Skin epidermis (tissue), 12 donors: ENCODE measurements at regions not wholly inside any gene's neighbourhood (a gene's known extent, or its start where the extent isn't known, plus 50 kb on each side); places are given as distances from the start of the nearest gene placed in this dataset.

ENCODE experiments used
- H3K27ac ChIP-seq, 21 experiments: fragments of 200-600 bp; sonication (generic) in 11 of 21; one replicate each; pipeline ENCODE4 v1.5.0; 2020; ENCODE audit warnings: mild to moderate bottlenecking in 3 of 21, inconsistent platforms in 2 of 21, moderate library complexity in 2 of 21
- H3K4me3 ChIP-seq, 7 experiments: fragments of 200-600 bp; sonication (generic) in 2 of 7; one replicate each; pipeline ENCODE4 v1.5.0; 2020; ENCODE audit warnings: inconsistent platforms in 2 of 7, mild to moderate bottlenecking in 2 of 7, moderate library complexity in 1 of 7

DNA sequence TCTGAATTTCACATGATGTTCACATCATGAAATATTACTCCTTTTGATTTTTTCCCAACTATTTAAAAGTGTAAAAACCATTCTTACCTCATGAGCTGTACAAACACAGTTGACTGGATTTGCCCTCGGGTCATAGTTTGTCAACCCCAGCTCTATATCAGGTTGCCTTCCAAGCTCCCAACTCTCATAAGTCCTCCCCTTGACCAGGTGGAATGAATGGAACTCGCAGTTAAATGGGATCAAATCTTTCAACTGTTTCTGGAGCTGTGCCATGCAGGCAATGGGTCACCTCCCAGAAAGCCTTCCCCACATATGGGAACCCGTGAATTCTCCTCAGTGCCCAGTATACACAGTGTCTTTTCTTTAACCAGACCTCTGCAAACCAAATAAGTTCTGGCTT is 169.8 kb upstream of the FOXD3 start:
- no peak overlapping the region for H3K27ac ChIP-seq
- no peak overlapping the region for H3K4me3 ChIP-seq

DNA sequence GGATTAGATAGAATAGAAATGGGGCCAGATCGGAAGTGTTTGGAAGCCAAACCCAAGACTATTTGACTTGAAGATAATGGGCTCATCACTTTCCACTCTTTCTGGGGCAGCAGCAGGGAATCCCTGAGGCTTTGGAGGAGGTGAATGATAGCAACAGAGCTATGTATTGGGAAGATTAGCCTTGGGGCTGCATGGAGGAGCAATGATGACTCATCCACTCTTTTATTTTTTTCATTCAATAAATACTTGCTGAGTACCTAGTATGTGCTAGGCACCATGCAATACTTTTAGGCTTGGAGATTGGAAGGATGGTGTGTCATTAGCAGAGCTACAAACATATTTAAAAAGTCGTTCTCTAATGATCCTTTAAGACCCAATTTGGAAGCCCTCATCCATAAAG is 166.9 kb upstream of the FOXD3 start:
- no peak overlapping the region for H3K4me3 ChIP-seq
- H3K27ac ChIP-seq, result no peak overlapping the region

DNA sequence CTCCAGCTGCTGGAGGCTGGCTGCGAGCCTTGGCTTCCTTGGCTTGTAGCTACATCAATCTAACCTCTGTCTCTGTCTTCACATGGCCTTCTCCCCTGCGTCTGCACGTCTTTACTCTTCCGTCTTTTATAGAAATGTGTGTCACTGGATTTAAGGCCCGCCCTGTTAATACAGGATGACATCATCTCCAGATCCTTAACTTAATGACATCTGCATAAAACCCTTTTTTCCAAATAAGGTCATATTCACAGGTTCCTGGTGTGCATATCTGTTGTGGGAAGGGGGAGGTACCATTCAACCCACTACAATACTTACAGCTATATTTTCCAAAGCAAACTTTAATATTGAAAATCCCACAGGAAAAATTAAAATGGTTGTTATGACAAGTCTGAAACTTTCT is 165.3 kb upstream of the FOXD3 start:
- no peak overlapping the region for H3K4me3 ChIP-seq

DNA sequence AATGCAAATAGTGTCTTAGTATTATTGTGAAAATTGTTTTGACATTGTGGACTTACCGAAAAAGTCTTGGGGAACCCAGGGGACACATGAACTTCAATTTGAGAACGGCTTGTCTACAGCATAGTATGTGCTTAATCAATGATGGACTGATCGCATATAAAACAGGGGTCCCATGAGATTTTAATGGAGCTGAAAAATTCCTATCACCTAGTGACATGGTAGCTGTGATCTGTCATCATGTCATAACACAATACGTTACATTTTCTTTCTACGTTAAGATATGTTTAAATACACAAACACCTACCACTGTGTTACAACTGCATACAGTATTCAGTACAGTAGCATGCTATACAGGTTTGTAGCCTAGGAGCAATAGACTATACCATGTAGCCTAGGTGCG is 153.3 kb upstream of the FOXD3 start:
- H3K27ac ChIP-seq, result no peak overlapping the region
- no peak overlapping the region for H3K4me3 ChIP-seq

More for the DNA sequence above, 165.3 kb upstream of the FOXD3 start:
- H3K27ac ChIP-seq, result no peak overlapping the region

DNA sequence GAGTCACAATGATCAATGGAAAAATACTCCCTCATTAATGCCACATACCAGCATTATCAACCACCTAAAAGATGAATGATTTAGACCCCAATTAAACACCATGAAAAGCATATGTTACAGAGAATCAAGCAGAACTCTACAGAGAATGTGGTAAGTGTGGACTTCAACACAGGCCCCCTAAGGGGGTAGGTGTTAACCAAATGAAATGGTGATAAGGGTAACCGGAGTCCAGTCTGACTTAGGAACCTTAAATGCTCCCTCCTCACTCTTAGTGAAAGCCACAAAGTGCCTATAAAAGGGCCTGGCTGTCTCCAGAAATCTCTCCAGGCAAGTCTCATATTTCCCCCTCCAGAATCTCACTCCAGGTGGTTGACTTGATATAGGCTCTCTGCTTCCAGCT is 149.2 kb upstream of the FOXD3 start:
- no peak overlapping the region for H3K4me3 ChIP-seq

DNA sequence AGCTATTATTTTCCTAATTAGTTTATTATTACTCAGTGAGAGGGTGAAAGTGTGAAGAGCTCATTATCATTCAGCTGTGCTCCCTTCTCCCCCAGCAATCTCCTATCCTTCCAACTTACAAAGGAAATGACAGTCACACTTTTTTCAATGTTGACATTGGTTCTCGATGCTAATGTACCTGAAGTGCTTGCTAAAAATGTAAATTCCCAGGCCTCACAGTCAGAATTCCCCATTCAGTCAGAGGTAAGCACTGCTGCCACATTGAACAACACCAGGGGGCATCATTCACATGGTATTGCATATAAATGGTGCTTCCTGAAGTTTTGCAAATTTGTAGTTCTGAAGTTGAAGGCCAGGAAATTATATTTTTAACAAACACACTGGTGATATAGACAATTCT is 132.7 kb upstream of the FOXD3 start:
- Histone ChIP-seq H3K27ac (no peak overlapping the region), H3K4me3 (no peak overlapping the region)

More for the DNA sequence above, 149.2 kb upstream of the FOXD3 start:
- H3K27ac ChIP-seq, result no peak overlapping the region

DNA sequence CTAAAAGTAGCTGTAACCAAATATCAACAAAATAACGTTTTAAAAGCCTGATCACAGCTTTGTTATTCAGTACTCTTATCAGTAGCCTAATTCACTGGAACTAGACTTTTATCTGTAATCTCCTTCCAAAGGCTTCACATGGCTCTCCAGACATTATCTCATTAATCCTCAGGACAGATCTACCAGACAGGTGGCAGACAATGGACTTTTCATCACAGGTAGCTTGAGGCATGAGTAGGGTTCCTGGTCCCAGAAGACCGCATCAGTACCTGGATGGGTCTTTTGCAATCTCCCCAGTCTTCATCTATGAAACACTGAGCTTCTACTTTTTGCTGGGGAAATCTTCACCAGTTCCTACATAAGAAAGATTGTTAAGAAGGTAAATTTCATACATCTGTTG is 132.2 kb upstream of the FOXD3 start:
- Histone ChIP-seq H3K4me3 (no peak overlapping the region), H3K27ac (no peak overlapping the region)

DNA sequence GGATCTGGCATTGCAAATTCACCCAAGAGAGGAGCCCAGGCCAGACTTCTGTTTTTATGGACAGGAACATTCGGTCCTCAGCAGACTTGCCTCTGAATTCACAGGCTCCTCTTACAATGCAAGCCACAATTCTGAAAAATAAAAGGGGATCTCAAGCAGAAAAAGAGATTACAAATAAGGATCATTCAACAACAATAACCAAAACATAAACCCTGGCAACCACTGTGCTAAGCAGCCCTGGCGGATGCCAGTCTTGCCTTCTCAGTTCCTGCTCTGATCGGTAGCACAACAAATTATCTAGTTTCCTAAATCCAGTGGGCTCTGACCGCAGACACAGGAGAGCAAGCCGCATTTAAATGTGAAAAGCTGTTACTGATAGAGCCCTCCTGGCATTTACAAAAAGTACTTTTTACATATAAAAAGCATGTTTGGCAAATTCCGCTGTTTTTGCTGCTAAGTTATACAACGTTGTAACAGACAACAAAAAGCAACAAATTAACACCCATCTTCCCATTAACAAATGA is 123.4 kb upstream of the FOXD3 start:
- H3K4me3 ChIP-seq, result no peak overlapping the region

DNA sequence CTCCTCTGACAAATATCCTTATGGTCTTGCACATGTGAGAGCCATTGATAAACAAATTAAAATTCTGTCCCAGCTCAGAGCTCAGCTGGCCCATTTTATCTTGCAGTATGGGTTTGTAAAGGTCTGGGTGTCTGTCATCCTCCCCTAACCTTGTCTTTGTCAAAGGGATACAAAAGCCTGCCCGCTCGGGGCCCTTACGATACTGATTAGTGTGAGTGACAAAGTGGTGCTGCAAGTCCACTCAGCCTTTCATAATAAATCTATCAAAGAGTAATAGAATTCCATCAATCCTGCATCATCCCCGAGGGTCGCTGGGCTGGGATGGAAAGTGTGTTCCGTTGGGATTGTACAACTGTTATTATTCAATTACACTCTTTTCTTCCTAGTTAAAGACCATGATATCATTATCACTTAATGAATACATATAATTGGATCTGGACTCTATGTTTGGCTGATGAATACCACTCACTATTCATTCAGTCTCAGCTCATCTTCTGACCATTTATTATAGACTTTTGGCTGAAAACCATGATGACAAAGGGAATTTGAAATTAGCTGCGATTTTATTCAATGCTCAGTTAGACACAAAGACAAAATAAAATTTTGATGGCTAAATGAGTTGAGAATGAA is 122.5 kb upstream of the FOXD3 start:
- Histone ChIP-seq H3K27ac (no peak overlapping the region), H3K4me3 (no peak overlapping the region)

More for the DNA sequence above, 123.4 kb upstream of the FOXD3 start:
- H3K27ac ChIP-seq, result no peak overlapping the region

DNA sequence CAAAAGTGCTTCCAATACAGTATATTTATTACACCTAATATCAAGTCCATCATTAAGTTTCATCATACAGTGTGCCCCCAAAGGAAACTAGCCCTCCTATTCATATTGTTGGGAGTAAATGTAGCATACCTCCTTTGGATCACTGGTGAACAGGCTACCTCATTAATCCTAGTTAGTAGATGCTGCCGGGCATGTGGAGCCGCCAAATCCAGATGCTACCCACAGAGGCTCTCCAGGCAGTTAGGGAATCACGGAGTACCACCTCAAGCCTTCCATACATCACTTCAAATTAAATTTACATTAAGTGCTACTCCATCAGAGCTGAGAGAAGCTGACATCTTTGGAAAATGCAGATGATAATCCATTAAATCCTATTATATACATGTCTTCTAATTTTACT is 121.7 kb upstream of the FOXD3 start:
- Histone ChIP-seq H3K27ac (no peak overlapping the region), H3K4me3 (no peak overlapping the region)

DNA sequence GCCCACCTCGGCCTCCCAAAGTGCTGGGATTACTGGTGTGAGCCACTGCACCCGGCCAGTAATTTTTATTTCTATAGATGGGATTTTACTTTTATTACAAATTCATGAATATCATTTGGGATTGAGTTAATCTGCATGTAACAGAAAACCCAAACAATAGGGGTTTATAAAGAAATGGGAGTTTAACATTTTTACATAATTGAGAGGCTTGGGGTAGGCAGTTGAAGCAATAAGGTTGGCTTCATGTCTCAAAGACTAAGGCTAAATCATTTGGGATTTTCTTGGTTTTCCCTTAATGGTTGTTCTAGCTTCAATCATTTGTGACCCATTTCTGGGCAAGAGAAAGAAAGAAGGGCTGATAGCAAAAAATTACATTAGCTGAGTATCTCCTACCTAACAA is 118.7 kb upstream of the FOXD3 start:
- no peak overlapping the region for H3K4me3 ChIP-seq
- H3K27ac ChIP-seq, result no peak overlapping the region

DNA sequence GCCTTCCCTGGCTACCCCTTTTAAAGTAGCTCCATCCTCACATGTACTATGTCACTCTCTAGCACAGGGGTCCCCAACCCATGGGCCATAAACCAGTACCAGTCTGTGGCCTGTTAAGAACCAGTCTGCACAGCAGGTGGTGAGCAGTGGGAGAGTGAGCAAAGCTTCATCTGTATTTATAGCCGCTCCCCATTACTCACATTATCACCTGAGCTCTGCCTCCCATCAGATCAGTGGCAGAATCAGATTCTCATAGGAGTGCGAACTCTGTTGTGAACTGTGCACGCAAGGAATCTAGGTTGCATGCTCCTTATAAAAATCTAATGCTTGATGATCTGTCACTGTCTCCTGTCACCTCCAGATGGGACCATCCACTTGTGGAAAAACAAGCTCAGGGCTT is 116.6 kb upstream of the FOXD3 start:
- no peak overlapping the region for H3K4me3 ChIP-seq
- no peak overlapping the region for H3K27ac ChIP-seq

DNA sequence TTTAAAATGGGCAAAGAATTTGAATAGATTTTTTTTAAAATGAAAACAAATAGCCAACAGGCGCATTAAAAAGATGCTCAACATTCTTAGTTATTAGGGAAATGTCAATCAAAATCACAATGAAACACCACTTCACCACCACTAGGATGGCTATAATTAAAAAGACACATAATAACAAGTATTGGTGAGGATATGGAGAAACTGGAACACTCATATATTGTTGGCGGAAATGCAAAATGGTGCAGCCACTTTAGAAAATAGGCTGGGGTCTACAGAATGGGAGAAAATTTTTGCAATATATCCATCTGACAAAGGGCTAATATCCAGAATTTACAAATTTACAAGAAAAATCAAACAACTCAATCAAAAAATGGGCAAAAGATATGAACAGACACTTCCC is 107.8 kb upstream of the FOXD3 start:
- no peak overlapping the region for H3K4me3 ChIP-seq
- no peak overlapping the region for H3K27ac ChIP-seq

DNA sequence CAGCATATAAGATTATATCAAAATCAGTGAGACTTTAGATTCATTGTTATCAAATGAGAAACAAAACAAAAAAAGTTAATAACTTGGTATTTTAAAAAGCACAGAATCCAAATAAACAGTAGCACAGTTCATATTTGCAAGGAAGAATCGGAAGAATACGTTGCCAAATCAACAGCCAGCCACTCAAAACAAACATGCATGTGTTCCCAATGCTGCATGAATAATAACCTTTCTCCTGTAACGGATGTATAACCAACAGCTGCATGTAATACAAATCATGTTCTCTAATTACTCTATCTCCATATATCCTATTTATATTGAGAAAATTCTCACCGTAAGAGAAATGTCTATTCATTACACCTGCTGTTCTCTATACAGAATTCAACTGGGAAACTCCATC is 98.9 kb upstream of the FOXD3 start:
- Histone ChIP-seq H3K27ac (no peak overlapping the region), H3K4me3 (no peak overlapping the region)

DNA sequence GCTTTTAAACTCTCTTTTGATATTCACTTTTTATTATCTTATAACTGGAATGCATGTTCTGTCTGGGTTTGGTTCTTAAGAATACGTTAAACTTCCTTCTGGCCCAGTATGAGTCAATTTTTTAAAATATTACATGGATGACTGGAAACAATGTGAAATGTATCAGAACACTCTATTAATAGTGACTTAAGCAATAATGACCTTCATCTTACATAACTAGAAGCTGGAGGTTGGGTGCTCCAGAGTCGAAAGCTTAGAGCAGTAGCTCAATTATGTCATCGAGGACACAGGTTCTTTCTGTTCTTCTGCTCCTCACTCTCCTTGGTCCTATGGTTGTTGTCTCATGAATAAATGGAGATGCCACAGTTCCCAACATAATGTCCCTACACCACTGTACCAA is 91.6 kb upstream of the FOXD3 start:
- Histone ChIP-seq H3K4me3 (no peak overlapping the region), H3K27ac (no peak overlapping the region)

DNA sequence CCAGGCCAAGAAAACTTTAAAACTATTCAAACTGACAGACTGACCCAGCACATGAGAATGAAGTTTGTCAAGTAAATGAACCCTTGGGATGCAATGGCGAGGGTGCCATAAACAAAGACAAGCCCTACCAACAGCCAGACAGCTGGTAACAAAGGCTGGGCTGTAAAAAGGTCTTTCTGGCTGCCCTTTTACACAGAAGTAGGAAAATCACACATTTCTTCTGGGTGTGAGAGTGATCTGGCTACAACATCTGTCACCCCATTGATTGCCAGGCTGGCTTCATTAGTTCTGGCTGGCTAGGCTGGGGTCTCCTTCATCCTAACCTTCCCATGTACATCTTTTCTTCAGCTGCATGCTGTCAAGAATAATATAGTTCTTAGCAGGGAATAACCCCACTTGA is 83.6 kb upstream of the FOXD3 start:
- no peak overlapping the region for H3K27ac ChIP-seq
- H3K4me3 ChIP-seq, result no peak overlapping the region

DNA sequence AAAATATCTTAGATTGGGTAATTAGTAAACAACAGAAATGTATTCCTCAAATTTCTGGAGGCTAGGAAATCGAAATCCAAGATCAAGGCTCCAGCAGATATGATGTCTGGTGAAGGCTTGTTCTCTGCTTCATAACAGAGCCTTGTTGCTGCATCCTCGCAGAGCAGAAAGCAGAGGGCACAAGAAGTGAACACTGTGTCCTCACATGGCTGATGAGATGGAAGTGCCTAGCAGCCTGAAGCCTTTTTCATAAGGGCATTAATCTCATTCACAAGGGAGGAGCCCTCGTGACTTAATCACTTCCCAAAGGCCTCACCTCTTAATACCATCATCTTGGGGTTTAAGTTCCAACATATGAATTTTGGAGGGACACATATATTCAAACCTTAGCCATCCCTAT is 77.2 kb upstream of the FOXD3 start:
- Histone ChIP-seq H3K27ac (no peak overlapping the region), H3K4me3 (no peak overlapping the region)

DNA sequence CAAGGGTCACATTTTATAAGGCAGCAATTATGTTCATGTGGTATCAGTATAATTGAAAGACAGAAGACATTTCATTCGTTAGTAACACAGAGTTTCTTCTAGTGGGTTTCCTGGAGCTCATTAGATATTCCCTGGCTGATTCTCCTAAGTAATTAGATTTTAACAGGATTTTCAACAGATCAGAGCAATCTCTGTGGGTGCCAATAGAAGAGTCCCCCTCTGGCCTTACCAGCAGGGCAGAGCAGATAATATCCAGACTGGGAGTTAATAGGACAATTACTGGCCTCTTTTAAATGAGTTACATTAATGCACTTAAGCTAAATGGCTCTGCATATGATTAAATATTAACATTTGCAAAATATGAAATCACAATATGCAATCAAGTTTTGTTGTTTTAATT is 74.2 kb upstream of the FOXD3 start:
- no peak overlapping the region for H3K27ac ChIP-seq
- H3K4me3 ChIP-seq, result no peak overlapping the region

DNA sequence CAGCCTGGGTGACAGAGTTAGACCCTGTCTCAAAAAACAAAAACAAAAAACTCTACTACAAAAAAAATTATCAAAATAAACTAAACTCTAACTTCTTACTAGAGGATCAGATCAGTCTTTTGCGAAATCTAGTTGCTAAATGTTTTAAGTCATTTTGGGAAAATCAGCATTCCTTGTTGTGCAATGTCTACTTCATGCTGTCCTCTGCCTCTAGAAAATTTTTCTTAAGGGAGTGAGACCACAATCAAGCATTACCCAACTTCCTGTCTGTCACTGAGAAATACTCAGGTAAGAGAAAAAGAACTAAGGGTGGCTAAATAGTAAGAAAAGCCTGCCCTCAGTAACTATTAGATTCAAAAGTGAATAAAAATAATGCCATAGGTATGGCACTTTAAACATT is 67.2 kb upstream of the FOXD3 start:
- Histone ChIP-seq H3K4me3 (no peak overlapping the region), H3K27ac (no peak overlapping the region)

DNA sequence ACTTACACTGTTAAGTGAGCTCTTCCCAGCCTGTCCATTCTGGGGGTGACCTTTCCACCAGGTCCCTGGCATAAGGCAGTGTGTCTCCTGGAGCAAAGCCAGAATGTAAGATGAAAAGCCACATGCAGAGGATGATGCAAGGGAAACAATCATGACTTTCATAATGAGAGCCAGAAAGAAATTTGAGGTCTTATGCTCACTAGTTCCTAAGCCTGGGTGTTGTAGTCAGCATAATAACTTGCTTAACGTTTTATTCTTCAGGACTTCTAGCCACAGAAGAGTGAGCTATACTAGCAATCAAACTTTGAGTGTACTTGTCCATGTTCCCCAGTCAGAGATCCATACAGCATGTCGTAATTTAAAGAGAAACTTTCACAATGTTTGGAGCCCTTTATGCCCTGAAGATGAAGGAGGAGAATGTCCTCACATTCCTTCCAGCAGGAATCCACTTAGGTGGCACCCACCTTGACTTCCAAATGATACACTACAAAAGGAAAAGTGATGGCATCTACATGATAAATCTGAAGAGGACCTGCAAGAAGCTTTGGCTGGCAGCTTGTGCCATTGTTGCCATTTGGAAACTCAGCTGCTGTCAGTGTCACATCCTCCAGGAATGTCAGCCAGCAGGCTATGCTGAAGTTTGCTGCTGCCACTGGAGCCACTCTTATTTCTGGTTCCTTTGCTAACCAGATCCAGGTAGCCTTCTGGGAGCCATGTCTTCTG is 60.5 kb upstream of the FOXD3 start:
- Histone ChIP-seq H3K27ac (no peak overlapping the region), H3K4me3 (no peak overlapping the region)

DNA sequence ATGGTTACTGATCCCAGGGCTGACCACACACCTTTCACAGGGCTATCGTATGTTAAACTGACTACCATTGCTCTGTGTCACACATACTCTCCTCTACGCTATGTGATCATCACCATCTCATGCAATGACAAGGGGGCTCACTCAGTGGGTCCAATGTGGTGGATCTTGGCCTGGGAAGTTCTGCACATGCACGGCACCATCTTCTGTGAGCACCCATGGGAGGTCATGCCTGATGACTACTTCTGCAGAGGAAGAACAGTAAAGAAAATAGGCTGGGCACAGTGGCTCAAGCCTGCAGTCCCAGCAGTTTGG is 60.0 kb upstream of the FOXD3 start:
- Histone ChIP-seq H3K27ac (no peak overlapping the region), H3K4me3 (no peak overlapping the region)

DNA sequence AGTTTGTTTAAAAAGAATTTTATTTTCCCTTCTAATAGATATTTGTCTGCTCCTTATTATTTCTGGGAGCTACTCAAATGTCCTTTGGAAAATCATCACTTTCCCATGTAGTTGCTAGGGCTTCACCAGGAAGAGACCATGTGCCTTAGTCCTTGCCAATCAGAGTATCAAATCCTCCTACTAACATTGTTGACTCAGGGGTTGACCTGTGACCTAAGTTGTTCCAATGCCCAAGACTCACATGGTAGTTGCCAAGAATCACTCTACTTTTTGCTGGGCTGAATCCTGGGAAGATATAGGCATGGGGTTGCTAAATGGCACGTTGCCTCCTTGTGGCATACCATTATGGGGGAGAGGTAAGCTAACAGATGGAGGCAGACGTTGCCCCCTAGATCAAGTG is 58.2 kb upstream of the FOXD3 start:
- no peak overlapping the region for H3K27ac ChIP-seq
- no peak overlapping the region for H3K4me3 ChIP-seq
